HK-2 (cell line): ENCODE measurements at regions not wholly inside any gene's neighbourhood (a gene's known extent, or its start where the extent isn't known, plus 50 kb on each side); places are given as distances from the start of the nearest gene placed in this dataset.

Source experiments
- DNase-seq: peaks from one replicate; pipeline ENCODE4 v3.0.0-alpha.2; 2018; ENCODE audit not compliant: unreplicated experiment

DNA sequence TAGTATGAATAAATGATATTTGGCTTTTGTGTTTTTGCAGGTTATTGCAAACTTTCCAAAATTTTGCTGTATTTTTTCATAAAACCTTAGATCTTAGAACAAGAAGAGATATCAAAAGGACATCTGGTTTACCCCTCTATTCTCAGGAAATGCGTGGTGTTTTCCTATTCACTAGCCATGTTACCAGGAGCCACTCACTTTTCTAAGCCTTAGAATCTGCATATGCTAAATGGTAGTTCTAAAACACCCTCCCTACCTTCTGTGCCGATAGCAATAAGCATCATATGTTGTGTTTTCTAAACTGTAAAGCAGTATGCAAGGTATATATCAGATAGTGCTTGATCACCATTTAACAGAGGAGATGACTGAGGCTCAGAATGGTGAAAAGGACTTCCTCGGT is 715.0 kb upstream of the CELF2 start:
- DNase-seq = no peak

DNA sequence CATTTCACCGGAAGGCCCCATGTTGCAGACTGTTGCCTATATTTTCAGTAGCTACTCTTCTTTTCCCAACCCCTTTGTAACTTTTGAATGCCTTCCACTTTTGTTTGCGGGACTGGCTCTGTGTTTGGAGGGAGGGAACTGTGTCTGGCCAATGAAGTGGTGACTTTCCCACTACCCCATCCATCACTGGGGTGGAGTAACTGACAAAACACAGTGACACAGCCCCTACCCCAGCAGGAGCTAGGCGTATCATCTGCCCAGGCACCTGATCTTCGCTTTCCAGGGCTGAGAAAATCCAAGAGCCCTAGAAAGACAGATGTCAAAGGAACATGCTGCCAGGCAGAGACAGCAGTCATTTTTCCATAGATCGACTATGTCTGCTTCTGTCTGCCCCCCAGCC is 710.6 kb upstream of the CELF2 start:
- DNase-seq = no peak

DNA sequence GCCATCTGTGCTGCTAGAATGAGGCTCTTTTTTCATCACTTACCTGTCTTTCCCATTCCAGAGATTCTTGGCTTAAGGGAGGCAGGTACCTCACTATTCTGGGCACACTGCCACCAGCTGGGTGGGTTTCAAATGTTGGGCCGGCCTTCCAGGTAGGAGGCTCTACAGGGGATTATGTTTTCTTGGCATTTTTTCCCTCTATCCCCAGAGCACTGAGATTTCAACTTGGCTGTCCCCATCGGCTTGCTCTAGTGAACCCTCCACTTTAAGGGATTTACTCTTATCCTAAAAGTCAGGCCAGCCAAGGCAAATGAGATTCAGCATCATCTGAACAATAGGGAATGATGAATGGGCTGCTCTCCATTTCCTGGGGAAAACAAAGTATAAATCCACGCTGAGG is 710.1 kb upstream of the CELF2 start:
- DNase-seq = no peak

DNA sequence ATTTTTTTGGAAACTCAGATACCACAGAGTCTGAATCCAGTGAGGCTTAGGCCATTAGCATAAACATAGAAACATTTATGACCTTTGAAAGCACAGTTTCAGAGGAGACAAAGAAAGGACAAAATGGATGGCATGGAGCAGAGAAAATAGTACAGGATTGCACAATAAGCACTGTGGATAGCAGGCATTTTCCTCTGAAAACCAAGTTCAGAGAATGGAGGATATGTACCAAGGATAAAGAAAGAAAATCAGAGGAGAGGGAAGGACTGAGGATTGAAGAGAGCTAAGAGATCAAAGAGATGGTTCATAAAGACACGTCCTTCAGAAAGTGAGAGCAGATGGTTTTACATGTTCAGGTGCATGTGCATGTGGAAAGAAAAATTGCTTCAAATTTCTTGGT is 707.2 kb upstream of the CELF2 start:
- no peak for DNase-seq

DNA sequence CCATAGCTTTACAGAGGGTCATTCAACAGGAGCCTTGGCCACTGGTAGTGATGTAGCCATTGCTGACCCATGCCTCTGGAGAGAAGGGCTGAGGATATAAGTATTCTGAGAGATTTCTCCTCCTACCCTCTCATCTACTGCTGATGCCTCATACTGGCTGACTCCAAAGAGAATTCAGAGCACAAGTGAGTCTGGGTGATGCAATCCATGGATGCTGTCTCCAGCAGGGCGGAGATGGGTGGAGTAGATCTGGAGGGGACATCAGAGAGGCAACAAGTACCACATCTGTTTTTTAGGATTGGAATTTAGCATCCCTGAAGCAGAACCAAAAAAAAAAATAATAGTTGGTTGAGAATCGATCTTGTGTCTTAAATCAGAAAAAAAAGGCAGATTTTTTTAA is 705.7 kb upstream of the CELF2 start:
- DNase-seq = no peak

DNA sequence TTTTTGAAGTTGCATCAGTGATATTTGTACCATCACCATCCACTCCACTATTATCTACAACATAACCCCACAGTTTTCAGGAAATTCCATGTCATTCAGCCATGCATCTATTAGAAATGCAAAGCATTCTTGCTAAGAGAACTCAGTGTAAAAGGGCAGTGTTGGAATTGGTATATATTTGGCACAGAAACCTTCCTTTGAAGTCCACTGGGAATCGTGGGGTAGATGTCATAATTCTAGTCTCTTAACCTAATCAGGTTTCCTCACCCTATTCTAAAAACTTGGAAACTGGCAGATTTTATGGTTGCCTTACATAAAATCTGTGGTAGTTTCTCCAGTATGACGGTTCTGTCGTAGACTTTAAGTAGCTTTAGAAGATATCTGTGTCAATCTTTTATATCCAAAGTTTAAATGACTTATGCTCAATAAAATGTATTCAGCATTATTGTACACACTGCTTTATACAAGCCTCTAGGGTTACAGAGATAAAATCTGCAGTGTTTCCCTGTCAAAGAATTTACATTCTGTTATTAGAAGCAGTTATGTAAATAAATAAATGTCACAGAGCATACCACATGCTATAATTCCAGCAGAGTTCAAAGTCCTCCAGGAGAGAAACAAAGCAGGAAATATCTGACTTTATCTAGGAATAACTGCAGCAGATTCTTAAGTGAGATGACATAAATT is 704.4 kb upstream of the CELF2 start:
- no peak for DNase-seq

DNA sequence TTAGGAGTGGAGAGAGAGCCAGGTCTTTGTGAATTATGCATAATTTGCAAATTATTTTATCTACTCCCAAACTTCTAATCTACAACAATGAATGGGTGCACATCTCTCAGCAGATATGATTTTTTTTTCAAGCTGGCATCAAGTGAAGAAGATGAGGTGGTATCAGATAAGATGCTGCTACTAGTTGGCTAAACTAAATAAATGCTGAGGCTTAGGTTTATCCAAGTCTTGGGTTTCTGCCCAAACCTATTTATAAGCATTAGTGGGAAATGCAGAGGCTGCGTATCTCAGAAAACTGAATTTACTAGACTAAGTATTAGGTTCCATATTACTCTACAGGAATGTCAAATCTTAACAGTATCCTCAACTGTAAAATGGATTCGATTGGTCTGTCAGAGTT is 703.0 kb upstream of the CELF2 start:
- DNase-seq = no peak

DNA sequence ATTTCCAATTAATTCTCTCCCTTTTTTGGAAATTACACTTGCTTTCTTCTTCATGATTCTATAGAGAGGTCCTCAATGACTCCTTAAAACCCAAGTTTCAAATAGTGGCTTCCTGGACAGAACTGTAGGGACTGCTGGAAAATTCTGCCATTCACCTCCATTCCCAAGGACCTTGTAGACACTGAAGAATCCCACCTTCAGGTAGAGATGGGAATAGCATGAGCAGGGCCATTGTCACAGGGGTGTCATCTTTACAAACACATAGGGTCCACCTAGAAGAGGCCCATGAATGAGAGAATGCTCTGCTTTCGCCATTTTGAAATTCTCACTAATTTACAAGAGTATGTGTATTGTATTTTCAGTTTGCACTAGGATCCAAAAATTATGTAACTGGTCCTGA is 701.7 kb upstream of the CELF2 start:
- no peak for DNase-seq

DNA sequence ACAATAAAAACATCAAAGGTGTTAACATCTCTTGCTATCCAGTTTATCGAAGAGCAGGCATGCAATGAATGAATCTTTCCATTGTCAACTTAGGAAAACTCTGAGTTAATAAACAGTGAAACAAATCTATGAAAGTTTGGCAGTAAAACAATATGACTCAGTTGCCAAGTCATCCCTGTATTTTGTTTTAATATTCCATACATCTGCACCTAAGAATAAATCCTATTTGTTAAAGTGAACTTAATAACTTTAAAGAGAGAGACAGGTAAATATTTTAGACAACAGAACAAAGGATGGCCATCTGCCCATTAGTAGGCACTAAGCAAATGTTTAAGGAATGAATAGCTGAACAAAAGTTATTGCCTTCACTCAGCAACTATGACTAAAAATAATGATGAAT is 700.5 kb upstream of the CELF2 start:
- DNase-seq = no peak

DNA sequence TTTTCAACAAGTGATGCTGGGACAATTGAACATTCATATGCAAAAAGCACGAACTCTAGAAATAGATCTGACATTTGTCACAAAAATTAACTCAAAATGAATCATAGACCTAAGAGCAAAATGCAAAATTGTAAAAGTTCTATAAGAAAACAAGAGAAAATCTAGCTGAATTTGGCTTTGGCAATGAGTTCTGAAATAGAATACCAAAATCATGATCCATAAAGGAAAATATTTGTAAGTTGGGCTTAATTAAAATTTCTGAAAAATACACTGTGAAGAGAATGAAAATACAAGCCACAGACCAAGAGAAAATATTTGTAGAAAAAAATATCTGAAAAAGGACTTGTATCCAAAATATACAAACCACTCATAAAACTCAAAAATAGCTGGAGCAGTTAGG is 698.8 kb upstream of the CELF2 start:
- no peak for DNase-seq

DNA sequence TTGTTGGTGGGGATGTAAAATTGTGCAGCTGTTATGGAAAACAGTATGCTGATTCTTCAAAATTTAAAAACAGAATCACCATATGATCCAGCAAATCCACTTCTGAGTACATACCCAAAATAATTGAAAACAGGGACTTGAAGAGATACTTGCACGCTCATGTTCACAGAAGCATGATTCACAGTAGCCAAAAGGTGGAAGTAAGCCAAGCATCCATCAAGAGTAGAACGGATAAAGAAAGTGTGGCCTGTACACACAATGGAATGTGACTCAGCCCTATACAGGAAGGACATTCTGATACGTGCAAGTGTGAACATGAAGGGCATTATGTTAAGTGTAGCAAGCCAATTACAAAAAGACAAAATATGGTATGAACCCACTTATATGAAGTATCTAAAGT is 696.7 kb upstream of the CELF2 start:
- no peak for DNase-seq

DNA sequence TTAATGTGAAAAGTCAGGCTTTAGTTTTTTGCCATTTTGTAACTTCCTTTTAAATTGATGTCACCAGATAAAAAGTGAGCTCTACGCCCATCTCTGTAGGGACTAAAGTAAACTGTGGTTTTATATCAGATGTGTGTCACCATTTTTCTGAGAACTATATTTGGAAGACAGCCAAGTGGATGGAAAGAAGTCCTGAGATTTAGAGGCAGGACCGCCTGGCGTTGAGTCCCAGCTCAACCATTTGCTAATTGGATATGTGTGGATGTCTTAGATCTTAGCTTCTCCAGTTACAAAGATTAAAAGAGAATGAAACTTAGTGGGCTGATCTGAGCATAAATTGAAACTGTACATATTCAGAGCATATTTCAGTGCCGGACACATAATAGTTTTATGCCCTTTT is 691.6 kb upstream of the CELF2 start:
- no peak for DNase-seq

DNA sequence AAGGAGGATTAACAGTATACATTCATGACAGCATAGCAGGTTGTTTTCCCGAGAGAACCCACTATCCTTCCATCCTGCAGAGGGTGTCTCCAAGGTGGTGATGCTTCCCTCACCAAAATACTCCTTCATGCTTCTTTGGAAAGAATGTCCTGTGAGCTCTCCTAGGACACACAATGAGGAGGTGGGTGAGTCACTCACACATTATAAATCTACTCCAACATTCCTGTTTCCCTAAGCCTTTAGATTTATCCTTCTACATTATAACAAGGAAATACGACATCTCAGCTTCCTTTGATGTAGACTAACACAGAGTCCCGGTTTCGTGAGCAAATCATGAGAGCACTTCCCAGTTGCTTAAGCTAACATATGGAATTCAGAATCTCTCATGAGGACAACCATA is 689.7 kb upstream of the CELF2 start:
- no peak for DNase-seq

DNA sequence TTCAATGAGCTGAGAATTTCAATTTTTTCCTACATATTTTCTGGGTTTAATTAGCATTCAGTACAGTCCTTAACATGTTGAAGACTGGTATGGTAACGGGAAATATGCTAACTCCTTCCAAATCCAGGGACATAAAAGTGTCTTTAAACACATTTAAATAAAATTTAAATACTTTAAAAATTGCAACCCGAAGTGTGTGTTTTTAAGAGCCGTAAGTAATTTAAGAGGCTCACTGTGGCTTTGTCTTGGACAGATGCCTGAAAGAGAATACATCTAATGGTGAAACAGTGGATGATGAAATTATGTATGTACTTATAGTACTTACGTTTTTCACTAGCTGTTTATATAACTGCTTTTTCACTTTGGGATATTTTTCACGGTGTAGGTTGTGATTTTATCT is 687.3 kb upstream of the CELF2 start:
- DNase-seq = no peak

DNA sequence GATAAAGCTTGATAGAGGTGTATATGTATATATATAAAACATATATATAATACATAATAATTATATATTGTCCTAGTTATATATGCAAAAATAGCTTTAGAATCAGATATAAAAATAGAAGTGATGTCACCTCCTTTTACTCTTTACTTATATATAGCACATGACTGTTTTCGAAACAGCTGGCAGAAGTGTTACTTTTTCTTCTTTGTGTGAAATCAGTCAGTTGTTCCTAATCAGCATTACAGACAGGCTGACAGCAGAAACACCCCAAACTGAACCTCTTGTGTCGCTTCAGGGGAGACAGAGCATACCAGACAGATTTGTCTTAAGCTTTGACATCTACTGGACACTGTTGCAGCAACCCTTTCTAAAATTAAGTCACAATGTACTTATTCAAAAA is 684.9 kb upstream of the CELF2 start:
- no peak for DNase-seq

DNA sequence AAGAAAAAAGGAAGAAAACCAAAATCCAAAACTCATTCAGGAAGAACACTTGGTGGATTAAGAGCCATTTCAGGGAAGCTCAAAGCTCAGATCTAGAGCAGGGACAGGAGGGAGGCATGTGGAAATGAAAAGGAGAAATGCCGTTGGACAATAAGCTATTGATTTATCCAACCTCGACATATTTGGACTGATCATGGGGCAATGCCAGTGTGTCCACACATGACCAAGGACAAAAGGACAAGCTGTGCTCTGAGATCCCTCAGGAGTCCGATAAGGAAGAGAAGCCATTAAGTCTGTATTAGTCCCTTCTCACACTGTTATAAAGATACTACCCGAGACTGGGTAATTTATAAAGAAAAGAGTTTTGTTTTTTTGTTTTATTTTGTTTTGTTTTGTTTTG is 684.0 kb upstream of the CELF2 start:
- no peak for DNase-seq

DNA sequence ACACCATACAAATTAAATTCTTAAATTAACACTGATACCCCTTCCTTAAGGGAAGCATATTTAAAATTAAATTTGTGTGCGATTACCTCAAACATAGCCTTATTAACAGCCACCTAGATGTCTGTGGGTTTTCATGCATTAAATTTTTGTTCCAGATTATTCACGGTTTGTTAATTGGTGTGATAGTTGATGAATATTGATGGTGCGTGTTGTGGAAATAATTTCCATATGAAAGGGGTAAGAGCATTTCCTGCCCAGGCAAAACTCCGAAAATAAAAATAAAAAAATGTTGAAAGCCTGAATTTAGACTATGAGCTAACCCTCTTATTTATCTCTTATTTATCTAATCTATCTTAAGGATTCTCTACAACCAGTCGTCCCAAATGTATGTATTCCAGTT is 679.3 kb upstream of the CELF2 start:
- no peak for DNase-seq

DNA sequence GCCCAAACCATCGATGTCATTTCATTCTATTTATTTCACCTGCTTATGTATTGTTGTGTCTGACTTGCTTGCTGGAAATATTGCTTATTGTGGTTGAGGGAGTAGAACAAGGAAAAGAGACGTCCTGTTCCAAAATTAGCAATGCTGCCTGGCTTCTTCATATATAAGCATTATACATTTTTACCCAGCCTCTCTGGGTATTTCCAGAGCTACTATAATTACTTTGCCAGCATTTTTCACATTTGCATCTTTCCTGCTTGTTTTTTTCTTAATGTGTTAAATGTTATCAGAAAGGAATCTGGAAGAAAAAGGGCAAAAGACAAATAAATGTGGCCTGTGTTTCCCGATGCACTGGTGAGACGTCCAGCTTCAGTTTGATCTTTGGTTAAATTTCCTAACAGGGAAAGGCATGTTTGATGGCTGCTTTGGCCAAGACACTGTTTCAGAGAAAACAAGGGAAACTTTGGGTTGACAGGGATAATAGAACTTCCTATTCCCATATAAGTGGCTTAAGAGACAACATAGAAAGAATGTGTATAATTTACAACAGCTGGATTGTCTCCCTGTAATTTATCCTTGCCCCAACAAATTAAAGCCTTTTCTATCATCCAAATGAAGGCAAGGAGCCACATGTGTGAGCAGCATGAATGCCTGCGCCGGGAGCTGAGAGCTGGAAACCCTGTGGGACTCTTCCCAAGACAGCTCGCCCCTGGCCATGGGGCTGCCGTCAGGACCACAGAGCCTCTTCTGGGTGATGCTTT is 671.1 kb upstream of the CELF2 start:
- no peak for DNase-seq

DNA sequence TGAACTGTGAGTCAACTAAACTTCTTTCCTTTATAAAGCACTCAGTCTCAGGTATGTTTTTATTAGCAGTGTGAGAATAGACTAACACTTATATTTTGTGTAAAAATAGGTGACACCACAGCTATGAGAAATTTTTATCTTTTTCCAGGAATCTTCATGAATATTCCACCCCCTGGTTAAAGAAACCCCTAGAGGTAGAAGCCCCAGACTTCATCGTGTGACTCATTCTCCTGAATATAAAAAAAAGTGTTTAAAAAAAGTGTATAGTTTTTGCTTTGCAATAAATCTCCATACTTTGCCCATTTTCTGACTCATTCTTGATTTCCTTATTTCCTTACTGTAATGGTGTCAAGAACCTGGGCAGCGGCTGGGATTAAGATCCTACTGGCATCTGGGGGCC is 667.6 kb upstream of the CELF2 start:
- no peak for DNase-seq

DNA sequence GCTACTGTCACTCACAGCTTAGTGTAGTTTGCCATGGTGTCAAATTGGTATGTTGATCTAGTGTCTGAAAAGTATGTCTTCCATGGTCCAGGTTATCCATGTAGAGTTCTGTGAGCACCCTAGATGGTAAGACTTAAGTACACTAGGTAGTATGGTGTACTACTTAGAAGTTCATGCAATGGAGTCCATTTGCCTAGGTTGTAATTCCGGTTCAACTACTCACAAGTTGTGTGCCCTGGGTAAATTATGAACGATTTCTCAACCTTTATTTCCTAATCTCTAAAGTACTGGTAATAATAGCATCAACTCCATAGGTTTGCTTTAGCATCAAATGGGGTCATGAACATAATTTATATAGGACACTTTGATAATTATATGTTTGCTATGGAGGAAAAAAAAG is 666.2 kb upstream of the CELF2 start:
- no peak for DNase-seq

DNA sequence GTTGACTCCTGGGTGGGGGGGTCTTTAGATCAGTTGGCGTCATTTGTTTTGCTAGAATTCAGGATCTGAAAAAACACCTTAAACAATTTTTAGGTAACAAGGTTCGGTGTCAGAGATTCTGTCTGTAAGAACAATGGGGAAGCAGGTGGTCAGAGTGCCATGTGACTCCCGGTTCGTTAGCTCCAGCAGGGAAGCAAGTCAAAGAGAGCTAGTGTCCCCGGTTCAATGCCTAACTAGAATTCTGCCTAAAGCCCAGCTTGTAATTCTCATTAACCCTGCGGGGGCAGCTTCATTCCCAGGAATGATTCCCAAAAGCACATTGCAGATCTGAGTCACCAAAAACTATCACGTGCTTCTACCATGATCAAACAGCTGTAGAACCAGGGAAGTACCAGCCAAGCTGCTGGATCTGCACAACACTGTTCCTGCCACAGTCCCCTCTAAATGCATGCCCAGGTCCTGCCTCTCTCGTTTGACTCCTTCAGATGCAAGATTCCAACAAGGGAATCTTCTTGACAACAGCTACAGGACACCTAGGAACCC is 664.3 kb upstream of the CELF2 start:
- no peak for DNase-seq

DNA sequence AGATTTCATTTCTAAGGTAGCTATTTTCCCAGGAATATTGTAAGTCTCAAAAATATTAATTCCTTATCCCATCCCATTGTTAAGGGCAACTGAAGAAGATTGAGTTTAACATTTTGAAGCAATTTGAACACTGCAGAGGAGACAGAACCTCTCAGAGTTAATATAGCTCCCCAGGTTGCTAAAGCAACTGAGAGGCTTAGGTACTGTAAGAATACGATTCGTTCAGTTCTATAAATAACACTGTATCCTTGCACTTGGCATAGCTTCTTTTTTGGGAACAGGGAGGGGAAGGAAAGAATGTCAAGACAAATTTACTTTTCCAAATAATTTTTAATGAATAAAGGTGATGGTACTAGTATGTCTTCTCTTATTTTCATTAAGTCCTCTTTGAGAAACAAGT is 658.4 kb upstream of the CELF2 start:
- no peak for DNase-seq

DNA sequence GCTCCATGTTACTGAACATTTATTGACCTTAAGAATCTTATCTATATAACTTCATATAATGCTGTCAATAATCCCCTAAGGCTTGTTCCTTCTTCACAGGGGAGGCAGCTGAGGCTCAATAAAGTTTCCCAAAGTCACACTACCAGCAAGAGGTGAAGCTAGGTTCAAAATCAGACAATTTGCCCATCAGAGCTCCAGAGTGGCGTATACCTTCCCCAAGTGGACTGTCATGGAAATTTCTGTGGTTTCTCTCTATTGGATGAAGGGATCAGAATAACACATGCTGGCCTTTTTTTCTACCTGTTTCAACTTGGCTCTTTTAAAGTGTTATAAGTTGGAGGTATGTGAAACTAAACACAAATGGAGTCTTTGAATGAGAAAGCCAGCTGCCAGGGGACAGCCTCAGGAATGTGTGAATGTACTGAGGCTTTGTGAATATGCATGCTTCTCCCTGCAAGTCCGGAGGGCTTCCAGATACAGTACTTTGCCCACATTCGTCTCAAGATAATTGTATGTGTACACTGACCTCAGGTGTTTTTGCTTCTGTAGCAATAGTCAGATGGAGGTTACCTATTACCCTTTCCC is 656.3 kb upstream of the CELF2 start:
- DNase-seq = no peak
